ENCODE measurements at regions not wholly inside any gene's neighbourhood (a gene's known extent, or its start where the extent isn't known, plus 50 kb on each side); places are given as distances from the start of the nearest gene placed in this dataset.

- ChIA-PET POLR2A (no interaction called here), CTCF (no interaction called here), RAD21 (ENCODE audit: low non-redundant PET in 1 of 2, low total read pairs in 2 of 2, uncharacterized antibody in 2 of 2, unreplicated experiment in 2 of 2) (no interaction called here)
- no TSS peak for BruUV-seq (replicated peaks)
- H3K79me2 ChIP-seq (ENCODE audit: insufficient read depth, low read length), result no peaks in the 10 kb centered on the region
- no peak overlapping the region for H3K9ac ChIP-seq (ENCODE audit: low read length)
- H3K9me3 ChIP-seq (ENCODE audit: control insufficient read depth in 1 of 2, insufficient read depth in 1 of 2, low read depth in 1 of 2, low read length in 2 of 2), result no peaks in the 10 kb centered on the region
- no peaks in the 10 kb centered on the region for H3K9me2 ChIP-seq (ENCODE audit: insufficient read depth)
- no peaks in the 10 kb centered on the region for H3K4me1 ChIP-seq (ENCODE audit: control insufficient read depth in 1 of 2, insufficient read depth in 2 of 2, low read length in 2 of 2)
- DNase-seq (ENCODE audit: low read depth, low spot score) (no peak), ATAC-seq (no peak)
- H2AFZ ChIP-seq (ENCODE audit: low read depth, low read length, poor library complexity, severe bottlenecking), result no peak overlapping the region
- no peak overlapping the region for H3K27ac ChIP-seq (ENCODE audit: low read depth, low read length)
- H3K27me3 ChIP-seq (ENCODE audit: insufficient read depth, low read length), result no peaks in the 10 kb centered on the region
- no peak overlapping the region for H3K4me2 ChIP-seq (ENCODE audit: low read length)
- H3K36me3 ChIP-seq (ENCODE audit: control insufficient read depth in 1 of 2, insufficient read depth in 2 of 2, low read length in 2 of 2), result no peaks in the 10 kb centered on the region
- no peaks in the 10 kb centered on the region for H4K20me1 ChIP-seq (ENCODE audit: insufficient read depth)
- intact Hi-C loops (cut with micrococcal nuclease), result no loop called here
- TF ChIP-seq MAX (IDR thresholded peaks at IDR 0.05) (no peak), CBX3 (IDR thresholded peaks at IDR 0.05; ENCODE audit: low read depth) (no peak), ATF3 (IDR thresholded peaks at IDR 0.05) (no peak), ELF1 (IDR thresholded peaks at IDR 0.05; ENCODE audit: borderline replicate concordance, low read depth) (no peak), ZNF274 (IDR thresholded peaks at IDR 0.05; ENCODE audit: low read depth, low read length) (no peak), SP1 (IDR thresholded peaks at IDR 0.05; ENCODE audit: low read depth) (no peak), RAD21 (IDR thresholded peaks at IDR 0.05; ENCODE audit: low read depth) (no peak), TCF7L2 (IDR thresholded peaks at IDR 0.05; ENCODE audit: borderline replicate concordance, extremely low read depth, insufficient read depth, insufficient read length) (no peak), REST (IDR thresholded peaks at IDR 0.05; ENCODE audit: low read depth) (no peak), EGR1 (IDR thresholded peaks at IDR 0.05; ENCODE audit: low read depth) (no peak), POLR2A (IDR thresholded peaks at IDR 0.05; ENCODE audit: borderline replicate concordance, extremely low read depth, insufficient read depth, insufficient read length) (no peak), SRF (IDR thresholded peaks at IDR 0.05; ENCODE audit: low read depth) (no peak), EZH2 (IDR thresholded peaks at IDR 0.05) (no peak), ZBTB33 (IDR thresholded peaks at IDR 0.05; ENCODE audit: extremely low read depth, insufficient replicate concordance, low read length) (no peak), YY1 (IDR thresholded peaks at IDR 0.05; ENCODE audit: extremely low read depth, insufficient replicate concordance, low read depth, low read length) (no peak), JUND (IDR thresholded peaks at IDR 0.05) (no peak), EZH2phosphoT487 (IDR thresholded peaks at IDR 0.05; ENCODE audit: borderline replicate concordance) (no peak), CTCF (IDR thresholded peaks at IDR 0.05 in 2 of 3, conservative IDR thresholded peaks at IDR 0.05 in 1 of 3; ENCODE audit: borderline replicate concordance in 1 of 3, insufficient read depth in 1 of 3, low read depth in 2 of 3, low read length in 2 of 3) (no peak), ZFX (IDR thresholded peaks at IDR 0.05) (no peak)
- no peak overlapping the region for H3K4me3 ChIP-seq (replicated peaks in 1 of 2; ENCODE audit: low read depth in 1 of 2, low read length in 2 of 2)
Measured at GRCh38 chr22:16131918-16132317, 442.1 kb downstream of the POTEH start.

Measured in HCT116 (cell line).